22Rv1 (cell line): ENCODE measurements at regions not wholly inside any gene's neighbourhood (a gene's known extent, or its start where the extent isn't known, plus 50 kb on each side); places are given as distances from the start of the nearest gene placed in this dataset.
"Not testable (repeated sequence)": the region's sequence is repeated elsewhere in the genome, so short reads cannot be mapped to it uniquely, and the experiment has no call there.

Experiments
- H3K27ac ChIP-seq: fragments of 450-650 bp; 2 replicates; pipeline ENCODE4 v1.5.1; 2017
- CTCF ChIP-seq: fragments of 450-650 bp; IDR thresholded peaks from 2 replicates; pipeline ENCODE4 v1.5.1; 2017; ENCODE audit warnings: mild to moderate bottlenecking
- ZFX ChIP-seq: fragments of 450-650 bp; IDR thresholded peaks from 2 replicates; pipeline ENCODE4 v1.6.1; 2017; ENCODE audit warnings: antibody characterized with exemption, borderline replicate concordance

GRCh38 chr1:230558324-230558723, 84.0 kb upstream of the COG2 start:
- no peak for TF ChIP-seq CTCF
- no peak overlapping the region for H3K27ac ChIP-seq

- no peak overlapping the region for H3K27ac ChIP-seq
Observed at GRCh38 chr1:230556453-230556852, 85.8 kb upstream of the COG2 start.

GRCh38 chr1:230555814-230556213, 86.5 kb upstream of the COG2 start:
- H3K27ac ChIP-seq = no peak overlapping the region
- no peak for TF ChIP-seq ZFX
- TF ChIP-seq CTCF = no peak

More at GRCh38 chr1:230556453-230556852, 85.8 kb upstream of the COG2 start:
- no peak for TF ChIP-seq CTCF
- TF ChIP-seq ZFX = no peak

- TF ChIP-seq CTCF (no peak), ZFX (no peak)
- H3K27ac ChIP-seq = no peak overlapping the region
Observed at GRCh38 chr1:230552880-230553279, 89.4 kb upstream of the COG2 start.

- not testable (repeated sequence) for H3K27ac ChIP-seq
Observed at GRCh38 chr1:230550945-230551344, 91.3 kb upstream of the COG2 start.

- TF ChIP-seq ZFX = no peak
- TF ChIP-seq CTCF = no peak
- no peak overlapping the region for H3K27ac ChIP-seq
Observed at GRCh38 chr1:230550428-230550827, 91.9 kb upstream of the COG2 start.

GRCh38 chr1:230549625-230550024, 92.7 kb upstream of the COG2 start:
- no peak overlapping the region for H3K27ac ChIP-seq
- TF ChIP-seq ZFX (no peak), CTCF (no peak)

- H3K27ac ChIP-seq = no peak overlapping the region
Observed at GRCh38 chr1:230548997-230549396, 93.3 kb upstream of the COG2 start.

More at GRCh38 chr1:230548997-230549396, 93.3 kb upstream of the COG2 start:
- TF ChIP-seq ZFX (no peak), CTCF (no peak)
